ENCODE measurements at regions not wholly inside any gene's neighbourhood (a gene's known extent, or its start where the extent isn't known, plus 50 kb on each side); places are given as distances from the start of the nearest gene placed in this dataset.

GRCh38 chr5:107021575-107021974, 649.2 kb downstream of the EFNA5 start:
- TF ChIP-seq POLR2AphosphoS5 (IDR thresholded peaks at IDR 0.05) = no peak
- TF ChIP-seq, protein P1, sequence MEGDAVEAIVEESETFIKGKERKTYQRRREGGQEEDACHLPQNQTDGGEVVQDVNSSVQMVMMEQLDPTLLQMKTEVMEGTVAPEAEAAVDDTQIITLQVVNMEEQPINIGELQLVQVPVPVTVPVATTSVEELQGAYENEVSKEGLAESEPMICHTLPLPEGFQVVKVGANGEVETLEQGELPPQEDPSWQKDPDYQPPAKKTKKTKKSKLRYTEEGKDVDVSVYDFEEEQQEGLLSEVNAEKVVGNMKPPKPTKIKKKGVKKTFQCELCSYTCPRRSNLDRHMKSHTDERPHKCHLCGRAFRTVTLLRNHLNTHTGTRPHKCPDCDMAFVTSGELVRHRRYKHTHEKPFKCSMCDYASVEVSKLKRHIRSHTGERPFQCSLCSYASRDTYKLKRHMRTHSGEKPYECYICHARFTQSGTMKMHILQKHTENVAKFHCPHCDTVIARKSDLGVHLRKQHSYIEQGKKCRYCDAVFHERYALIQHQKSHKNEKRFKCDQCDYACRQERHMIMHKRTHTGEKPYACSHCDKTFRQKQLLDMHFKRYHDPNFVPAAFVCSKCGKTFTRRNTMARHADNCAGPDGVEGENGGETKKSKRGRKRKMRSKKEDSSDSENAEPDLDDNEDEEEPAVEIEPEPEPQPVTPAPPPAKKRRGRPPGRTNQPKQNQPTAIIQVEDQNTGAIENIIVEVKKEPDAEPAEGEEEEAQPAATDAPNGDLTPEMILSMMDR (IDR thresholded peaks at IDR 0.05) = no peak

Data from stomach (tissue), 4 donors.